ENCODE measurements at regions not wholly inside any gene's neighbourhood (a gene's known extent, or its start where the extent isn't known, plus 50 kb on each side); places are given as distances from the start of the nearest gene placed in this dataset.

GRCh38 chr1:72650843-72651435, 368.6 kb upstream of the NEGR1 start:
- DNase-seq (no peak), ATAC-seq (no peak)
- ChIA-PET POLR2A (interaction anchor here (0.7 kb wide), 1 partner anchor 1889 kb away, joined by 3 read pairs; no protein-coding TSS in a partner anchor), CTCF (no interaction called here)
- H3K27me3 Mint-ChIP-seq (ENCODE audit: low read depth), result no peaks in the 10 kb centered on the region
- no peaks in the 10 kb centered on the region for H3K36me3 Mint-ChIP-seq (ENCODE audit: low read depth)
- H3K9me3 Mint-ChIP-seq (ENCODE audit: insufficient read depth), result no peaks in the 10 kb centered on the region
- H3K4me3 Mint-ChIP-seq, result no peak overlapping the region
- H3K27ac Mint-ChIP-seq, result no peak overlapping the region
- H3K4me1 Mint-ChIP-seq (ENCODE audit: low read depth), result no peaks in the 10 kb centered on the region

- Mint-ChIP-seq H3K4me3 (no peak overlapping the region), H3K27me3 (ENCODE audit: low read depth) (no peaks in the 10 kb centered on the region), H3K4me1 (ENCODE audit: low read depth) (no peaks in the 10 kb centered on the region), H3K27ac (no peak overlapping the region), H3K36me3 (ENCODE audit: low read depth) (no peaks in the 10 kb centered on the region), H3K9me3 (ENCODE audit: insufficient read depth) (no peaks in the 10 kb centered on the region)
- ATAC-seq (no peak), DNase-seq (no peak)
- ChIA-PET CTCF (no interaction called here), POLR2A (no interaction called here)
Observed at GRCh38 chr1:72649991-72650390, 367.7 kb upstream of the NEGR1 start.

GRCh38 chr1:72649211-72649888, 367.0 kb upstream of the NEGR1 start:
- CTCF ChIA-PET, result no interaction called here
- no peaks in the 10 kb centered on the region for H3K9me3 Mint-ChIP-seq (ENCODE audit: insufficient read depth)
- H3K4me1 Mint-ChIP-seq (ENCODE audit: low read depth), result no peaks in the 10 kb centered on the region
- H3K27me3 Mint-ChIP-seq (ENCODE audit: low read depth), result no peaks in the 10 kb centered on the region
- ATAC-seq (no peak), DNase-seq (no peak)
- no peak overlapping the region for H3K27ac Mint-ChIP-seq
- POLR2A ChIA-PET, result no interaction called here
- H3K4me3 Mint-ChIP-seq, result no peak overlapping the region
- H3K36me3 Mint-ChIP-seq (ENCODE audit: low read depth), result no peaks in the 10 kb centered on the region

GRCh38 chr1:72648465-72648864, 366.1 kb upstream of the NEGR1 start:
- no peak for DNase-seq
- no peaks in the 10 kb centered on the region for H3K27me3 Mint-ChIP-seq (ENCODE audit: low read depth)
- no peak overlapping the region for H3K27ac Mint-ChIP-seq
- no peaks in the 10 kb centered on the region for H3K9me3 Mint-ChIP-seq (ENCODE audit: insufficient read depth)
- H3K4me1 Mint-ChIP-seq (ENCODE audit: low read depth), result no peaks in the 10 kb centered on the region
- H3K4me3 Mint-ChIP-seq, result no peak overlapping the region
- CTCF ChIA-PET, result no interaction called here
- no peaks in the 10 kb centered on the region for H3K36me3 Mint-ChIP-seq (ENCODE audit: low read depth)
- no peak for ATAC-seq
- POLR2A ChIA-PET, result no interaction called here

GRCh38 chr1:72643142-72643541, 360.8 kb upstream of the NEGR1 start:
- no peaks in the 10 kb centered on the region for H3K9me3 Mint-ChIP-seq (ENCODE audit: insufficient read depth)
- no peak for DNase-seq
- POLR2A ChIA-PET, result no interaction called here
- no peak overlapping the region for H3K27ac Mint-ChIP-seq
- no peak for ATAC-seq
- no peaks in the 10 kb centered on the region for H3K27me3 Mint-ChIP-seq (ENCODE audit: low read depth)
- CTCF ChIA-PET, result no interaction called here
- no peak overlapping the region for H3K4me3 Mint-ChIP-seq
- H3K36me3 Mint-ChIP-seq (ENCODE audit: low read depth), result no peaks in the 10 kb centered on the region
- no peaks in the 10 kb centered on the region for H3K4me1 Mint-ChIP-seq (ENCODE audit: low read depth)

- no peak for ATAC-seq
- no peaks in the 10 kb centered on the region for H3K4me1 Mint-ChIP-seq (ENCODE audit: low read depth)
- DNase-seq, result no peak
- no peaks in the 10 kb centered on the region for H3K36me3 Mint-ChIP-seq (ENCODE audit: low read depth)
- H3K27ac Mint-ChIP-seq, result no peak overlapping the region
- ChIA-PET CTCF (no interaction called here), POLR2A (no interaction called here)
- H3K27me3 Mint-ChIP-seq (ENCODE audit: low read depth), result no peaks in the 10 kb centered on the region
- no peak overlapping the region for H3K4me3 Mint-ChIP-seq
- no peaks in the 10 kb centered on the region for H3K9me3 Mint-ChIP-seq (ENCODE audit: insufficient read depth)
Observed at GRCh38 chr1:72637593-72637992, 355.3 kb upstream of the NEGR1 start.

- DNase-seq, result no peak
- no peak overlapping the region for H3K27ac Mint-ChIP-seq
- POLR2A ChIA-PET, result no interaction called here
- H3K4me1 Mint-ChIP-seq (ENCODE audit: low read depth), result no peaks in the 10 kb centered on the region
- no peaks in the 10 kb centered on the region for H3K27me3 Mint-ChIP-seq (ENCODE audit: low read depth)
- H3K36me3 Mint-ChIP-seq (ENCODE audit: low read depth), result no peaks in the 10 kb centered on the region
- H3K4me3 Mint-ChIP-seq, result no peak overlapping the region
- no peak for ATAC-seq
- CTCF ChIA-PET, result no interaction called here
- H3K9me3 Mint-ChIP-seq (ENCODE audit: insufficient read depth), result no peaks in the 10 kb centered on the region
Observed at GRCh38 chr1:72636631-72637030, 354.3 kb upstream of the NEGR1 start.

GRCh38 chr1:72635719-72636118, 353.4 kb upstream of the NEGR1 start:
- POLR2A ChIA-PET, result no interaction called here
- ATAC-seq (no peak), DNase-seq (no peak)
- Mint-ChIP-seq H3K9me3 (ENCODE audit: insufficient read depth) (no peaks in the 10 kb centered on the region), H3K4me3 (no peak overlapping the region), H3K4me1 (ENCODE audit: low read depth) (no peaks in the 10 kb centered on the region), H3K36me3 (ENCODE audit: low read depth) (no peaks in the 10 kb centered on the region), H3K27ac (no peak overlapping the region), H3K27me3 (ENCODE audit: low read depth) (no peaks in the 10 kb centered on the region)
- CTCF ChIA-PET, result no interaction called here

DNA sequence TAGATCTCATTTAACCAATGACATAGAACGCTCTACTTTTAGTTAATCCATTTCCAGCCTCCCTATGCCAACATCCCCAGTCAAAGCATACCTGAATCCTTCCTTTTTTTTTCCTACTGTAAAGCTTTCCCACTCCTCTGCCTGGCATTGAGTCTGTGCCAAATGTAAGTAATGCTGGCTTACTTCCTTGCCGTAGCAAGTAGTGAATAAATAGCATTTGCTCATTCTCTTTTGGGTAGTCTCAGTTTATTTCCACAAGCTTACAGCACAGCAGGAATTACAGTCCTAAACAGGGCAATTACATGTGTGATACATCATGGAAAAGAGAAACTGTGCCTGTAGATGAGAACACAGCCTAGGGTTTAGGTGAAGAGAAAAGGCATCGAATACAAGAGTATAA, 352.6 kb upstream of the NEGR1 start:
- ChIA-PET CTCF (no interaction called here), POLR2A (no interaction called here)
- Mint-ChIP-seq H3K4me1 (ENCODE audit: low read depth) (no peaks in the 10 kb centered on the region), H3K4me3 (no peak overlapping the region), H3K9me3 (ENCODE audit: insufficient read depth) (no peaks in the 10 kb centered on the region), H3K36me3 (ENCODE audit: low read depth) (no peaks in the 10 kb centered on the region), H3K27ac (no peak overlapping the region), H3K27me3 (ENCODE audit: low read depth) (no peaks in the 10 kb centered on the region)
- ATAC-seq (no peak), DNase-seq (no peak)

GRCh38 chr1:72631449-72631848, 349.1 kb upstream of the NEGR1 start:
- ChIA-PET POLR2A (no interaction called here), CTCF (no interaction called here)
- Mint-ChIP-seq H3K4me1 (ENCODE audit: low read depth) (no peaks in the 10 kb centered on the region), H3K4me3 (no peak overlapping the region), H3K36me3 (ENCODE audit: low read depth) (no peaks in the 10 kb centered on the region), H3K27ac (no peak overlapping the region), H3K27me3 (ENCODE audit: low read depth) (no peaks in the 10 kb centered on the region), H3K9me3 (ENCODE audit: insufficient read depth) (no peaks in the 10 kb centered on the region)
- DNase-seq, result no peak
- ATAC-seq, result no peak

- Mint-ChIP-seq H3K27ac (no peak overlapping the region), H3K36me3 (ENCODE audit: low read depth) (no peaks in the 10 kb centered on the region), H3K4me1 (ENCODE audit: low read depth) (no peaks in the 10 kb centered on the region), H3K27me3 (ENCODE audit: low read depth) (no peaks in the 10 kb centered on the region), H3K4me3 (peak overlapping the region; percentile 1), H3K9me3 (ENCODE audit: insufficient read depth) (no peaks in the 10 kb centered on the region)
- ATAC-seq (no peak), DNase-seq (no peak)
- CTCF ChIA-PET, result interaction anchor here (1.4 kb wide), 1 partner anchor 20 kb away, joined by 4 read pairs; no protein-coding TSS in a partner anchor
- POLR2A ChIA-PET, result no interaction called here
Observed at GRCh38 chr1:72623299-72623708, 341.0 kb upstream of the NEGR1 start.

DNA sequence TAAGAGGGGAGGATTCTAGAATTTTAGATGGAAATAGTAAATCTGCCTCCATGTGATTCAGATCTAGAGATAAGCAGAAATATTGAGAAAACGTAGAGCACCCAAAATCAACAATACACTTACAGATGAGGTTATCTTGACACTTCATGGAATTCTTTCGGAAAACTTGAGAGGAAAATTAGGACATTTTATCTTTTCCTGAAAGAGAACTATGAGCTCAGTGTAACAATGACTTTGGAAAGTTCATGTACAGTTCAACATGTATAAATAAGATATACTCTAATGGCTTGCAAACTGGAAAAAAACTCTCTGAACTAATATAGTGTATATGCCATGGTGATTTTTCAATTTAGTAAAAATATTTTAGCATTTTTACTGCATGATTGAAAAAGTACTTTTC, 338.1 kb upstream of the NEGR1 start:
- no peaks in the 10 kb centered on the region for H3K9me3 Mint-ChIP-seq (ENCODE audit: insufficient read depth)
- H3K4me1 Mint-ChIP-seq (ENCODE audit: low read depth), result no peaks in the 10 kb centered on the region
- ATAC-seq (no peak), DNase-seq (no peak)
- no peak overlapping the region for H3K27ac Mint-ChIP-seq
- CTCF ChIA-PET, result no interaction called here
- no peaks in the 10 kb centered on the region for H3K27me3 Mint-ChIP-seq (ENCODE audit: low read depth)
- POLR2A ChIA-PET, result no interaction called here
- no peaks in the 10 kb centered on the region for H3K36me3 Mint-ChIP-seq (ENCODE audit: low read depth)
- no peak overlapping the region for H3K4me3 Mint-ChIP-seq

DNA sequence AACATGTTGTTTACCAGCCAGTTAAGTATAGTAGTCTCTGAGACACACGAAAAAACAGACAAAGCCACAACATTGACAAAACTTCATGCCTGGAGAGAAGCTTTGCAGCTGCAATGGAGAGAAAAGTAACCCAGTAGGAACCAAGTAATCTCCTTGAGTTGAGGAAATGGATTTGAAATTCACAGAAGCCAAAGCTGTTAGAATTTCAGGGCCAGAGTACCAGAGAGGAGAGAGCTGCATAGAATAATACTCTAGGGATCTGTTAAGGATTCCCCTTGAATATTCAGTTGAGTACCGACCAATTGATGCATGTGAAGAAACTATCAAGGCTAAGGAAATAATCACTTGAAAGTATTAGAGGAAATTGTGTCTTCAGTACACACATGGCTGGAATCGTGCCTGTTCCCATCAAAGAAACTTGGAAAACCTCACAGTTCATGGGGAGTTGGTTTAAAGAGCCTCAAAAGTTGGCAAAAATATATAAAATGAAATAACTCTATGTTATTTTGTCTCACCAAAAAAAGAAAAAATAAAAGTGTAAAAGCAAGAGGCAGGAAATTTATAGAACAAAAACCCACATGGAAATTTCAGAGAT, 324.0 kb upstream of the NEGR1 start:
- ChIA-PET POLR2A (no interaction called here), CTCF (no interaction called here)
- no peaks in the 10 kb centered on the region for H3K36me3 Mint-ChIP-seq (ENCODE audit: low read depth)
- no peaks in the 10 kb centered on the region for H3K27me3 Mint-ChIP-seq (ENCODE audit: low read depth)
- H3K4me3 Mint-ChIP-seq, result no peak overlapping the region
- no peak overlapping the region for H3K27ac Mint-ChIP-seq
- no peaks in the 10 kb centered on the region for H3K4me1 Mint-ChIP-seq (ENCODE audit: low read depth)
- DNase-seq (no peak), ATAC-seq (no peak)
- no peaks in the 10 kb centered on the region for H3K9me3 Mint-ChIP-seq (ENCODE audit: insufficient read depth)

Measured in activated CD8-positive, alpha-beta T cell treated with anti-CD3 and anti-CD28 coated beads, Interleukin-2, amount 10 ng/mL, durations not matched to agents 7 days and 5 days (primary cell).